ENCODE measurements at regions not wholly inside any gene's neighbourhood (a gene's known extent, or its start where the extent isn't known, plus 50 kb on each side); places are given as distances from the start of the nearest gene placed in this dataset.

- TF ChIP-seq TAF1 (IDR thresholded peaks at IDR 0.05; ENCODE audit: borderline replicate concordance, low read depth, low read length): no peak
- no peak for TF ChIP-seq POLR2AphosphoS5 (IDR thresholded peaks at IDR 0.05; ENCODE audit: low read depth, low read length)
- TF ChIP-seq POLR2A (IDR thresholded peaks at IDR 0.05; ENCODE audit: low read depth, low read length): no peak
- FAIRE-seq: no peak
- no peak for DNase-seq (ENCODE audit: insufficient read length)
Observed at GRCh38 chr12:19783547-19784444, 344.5 kb downstream of the AEBP2 start.

GRCh38 chr12:19792028-19792427, 352.7 kb downstream of the AEBP2 start:
- TF ChIP-seq POLR2A (IDR thresholded peaks at IDR 0.05; ENCODE audit: low read depth, low read length): no peak
- TF ChIP-seq TAF1 (IDR thresholded peaks at IDR 0.05; ENCODE audit: borderline replicate concordance, low read depth, low read length): no peak
- no peak for TF ChIP-seq POLR2AphosphoS5 (IDR thresholded peaks at IDR 0.05; ENCODE audit: low read depth, low read length)
- no peak for DNase-seq (ENCODE audit: insufficient read length)
- FAIRE-seq: no peak

GRCh38 chr12:19794116-19794515, 354.8 kb downstream of the AEBP2 start:
- FAIRE-seq (no peak), DNase-seq (ENCODE audit: insufficient read length) (no peak)
- TF ChIP-seq POLR2A (IDR thresholded peaks at IDR 0.05; ENCODE audit: low read depth, low read length) (no peak), TAF1 (IDR thresholded peaks at IDR 0.05; ENCODE audit: borderline replicate concordance, low read depth, low read length) (no peak), POLR2AphosphoS5 (IDR thresholded peaks at IDR 0.05; ENCODE audit: low read depth, low read length) (no peak)

- TF ChIP-seq POLR2AphosphoS5 (IDR thresholded peaks at IDR 0.05; ENCODE audit: low read depth, low read length): no peak
- no peak for TF ChIP-seq POLR2A (IDR thresholded peaks at IDR 0.05; ENCODE audit: low read depth, low read length)
- no peak for TF ChIP-seq TAF1 (IDR thresholded peaks at IDR 0.05; ENCODE audit: borderline replicate concordance, low read depth, low read length)
- no peak for FAIRE-seq
- no peak for DNase-seq (ENCODE audit: insufficient read length)
Observed at GRCh38 chr12:19799216-19799615, 359.9 kb downstream of the AEBP2 start.

GRCh38 chr12:19799895-19800602, 360.8 kb downstream of the AEBP2 start:
- FAIRE-seq (no peak), DNase-seq (ENCODE audit: insufficient read length) (no peak)
- TF ChIP-seq POLR2AphosphoS5 (IDR thresholded peaks at IDR 0.05; ENCODE audit: low read depth, low read length) (no peak), POLR2A (IDR thresholded peaks at IDR 0.05; ENCODE audit: low read depth, low read length) (no peak), TAF1 (IDR thresholded peaks at IDR 0.05; ENCODE audit: borderline replicate concordance, low read depth, low read length) (no peak)

GRCh38 chr12:19800884-19801283, 361.6 kb downstream of the AEBP2 start:
- no peak for FAIRE-seq
- TF ChIP-seq POLR2A (IDR thresholded peaks at IDR 0.05; ENCODE audit: low read depth, low read length) (no peak), POLR2AphosphoS5 (IDR thresholded peaks at IDR 0.05; ENCODE audit: low read depth, low read length) (no peak), TAF1 (IDR thresholded peaks at IDR 0.05; ENCODE audit: borderline replicate concordance, low read depth, low read length) (no peak)
- DNase-seq (ENCODE audit: insufficient read length): no peak

GRCh38 chr12:19801941-19802340, 362.6 kb downstream of the AEBP2 start:
- FAIRE-seq (no peak), DNase-seq (ENCODE audit: insufficient read length) (no peak)
- no peak for TF ChIP-seq POLR2AphosphoS5 (IDR thresholded peaks at IDR 0.05; ENCODE audit: low read depth, low read length)
- no peak for TF ChIP-seq TAF1 (IDR thresholded peaks at IDR 0.05; ENCODE audit: borderline replicate concordance, low read depth, low read length)
- no peak for TF ChIP-seq POLR2A (IDR thresholded peaks at IDR 0.05; ENCODE audit: low read depth, low read length)

- no peak for TF ChIP-seq POLR2AphosphoS5 (IDR thresholded peaks at IDR 0.05; ENCODE audit: low read depth, low read length)
- DNase-seq (ENCODE audit: insufficient read length): no peak
- FAIRE-seq: no peak
Observed at GRCh38 chr12:19802915-19803314, 363.6 kb downstream of the AEBP2 start.

GRCh38 chr12:19804737-19805136, 365.4 kb downstream of the AEBP2 start:
- TF ChIP-seq POLR2AphosphoS5 (IDR thresholded peaks at IDR 0.05; ENCODE audit: low read depth, low read length) (no peak), TAF1 (IDR thresholded peaks at IDR 0.05; ENCODE audit: borderline replicate concordance, low read depth, low read length) (no peak), POLR2A (IDR thresholded peaks at IDR 0.05; ENCODE audit: low read depth, low read length) (no peak)
- no peak for FAIRE-seq
- no peak for DNase-seq (ENCODE audit: insufficient read length)

GRCh38 chr12:19808371-19808770, 369.1 kb downstream of the AEBP2 start:
- DNase-seq (ENCODE audit: insufficient read length): no peak
- TF ChIP-seq POLR2A (IDR thresholded peaks at IDR 0.05; ENCODE audit: low read depth, low read length): no peak
- no peak for TF ChIP-seq TAF1 (IDR thresholded peaks at IDR 0.05; ENCODE audit: borderline replicate concordance, low read depth, low read length)
- no peak for TF ChIP-seq POLR2AphosphoS5 (IDR thresholded peaks at IDR 0.05; ENCODE audit: low read depth, low read length)
- no peak for FAIRE-seq

GRCh38 chr12:19810213-19810612, 370.9 kb downstream of the AEBP2 start:
- DNase-seq (ENCODE audit: insufficient read length) (no peak), FAIRE-seq (no peak)
- TF ChIP-seq TAF1 (IDR thresholded peaks at IDR 0.05; ENCODE audit: borderline replicate concordance, low read depth, low read length) (no peak), POLR2A (IDR thresholded peaks at IDR 0.05; ENCODE audit: low read depth, low read length) (no peak), POLR2AphosphoS5 (IDR thresholded peaks at IDR 0.05; ENCODE audit: low read depth, low read length) (no peak)

GRCh38 chr12:19811922-19812321, 372.6 kb downstream of the AEBP2 start:
- TF ChIP-seq POLR2A (IDR thresholded peaks at IDR 0.05; ENCODE audit: low read depth, low read length) (no peak), POLR2AphosphoS5 (IDR thresholded peaks at IDR 0.05; ENCODE audit: low read depth, low read length) (no peak), TAF1 (IDR thresholded peaks at IDR 0.05; ENCODE audit: borderline replicate concordance, low read depth, low read length) (no peak)
- DNase-seq (ENCODE audit: insufficient read length): no peak
- no peak for FAIRE-seq

Data from GM12892 (cell line).